ENCODE measurements at regions not wholly inside any gene's neighbourhood (a gene's known extent, or its start where the extent isn't known, plus 50 kb on each side); places are given as distances from the start of the nearest gene placed in this dataset.

- Mint-ChIP-seq H3K36me3 (no peaks in the 10 kb centered on the region), H3K27ac (no peak overlapping the region), H3K4me1 (no peaks in the 10 kb centered on the region), H3K9me3 (peaks cover 1 to 8% (median 4%) of the 10 kb centered on the region in 7 donors), H3K4me3 (no peak overlapping the region), H3K27me3 (ENCODE audit: low read depth in 3 of 3) (no peaks in the 10 kb centered on the region)
- H3K4me1 ChIP-seq (ENCODE audit: control insufficient read depth in 1 of 2, insufficient read depth in 2 of 2, low read length in 2 of 2): no peaks in the 10 kb centered on the region
- DNase-seq: no peak
- H3K27me3 ChIP-seq (ENCODE audit: control insufficient read depth in 2 of 2, insufficient read depth in 2 of 2, low read length in 2 of 2): no peaks in the 10 kb centered on the region
- no peaks in the 10 kb centered on the region for H3K9me3 ChIP-seq (replicated peaks in 1 of 2; ENCODE audit: control insufficient read depth in 1 of 2, insufficient read depth in 1 of 2, low read length in 2 of 2)
- no peaks in the 10 kb centered on the region for H3K79me2 ChIP-seq (ENCODE audit: insufficient read depth, low read length)
- no peak overlapping the region for H3K4me2 ChIP-seq (replicated peaks; ENCODE audit: extremely low read depth, low read length, poor library complexity, severe bottlenecking)
- intact Hi-C loops (cut with micrococcal nuclease): no loop called here
- no peaks in the 10 kb centered on the region for H3K36me3 ChIP-seq (replicated peaks in 1 of 2; ENCODE audit: control insufficient read depth in 1 of 2, insufficient read depth in 2 of 2, low read length in 2 of 2)
- no peak overlapping the region for H3K4me3 ChIP-seq (replicated peaks in 1 of 3; ENCODE audit: low read depth in 2 of 3, low read length in 3 of 3)
- WGBS (ENCODE audit: insufficient coverage): no CpG with 5 or more reads among the region's 1 CpG
- no peaks in the 10 kb centered on the region for H4K20me1 ChIP-seq (ENCODE audit: insufficient read depth, low read length)
- TF ChIP-seq CTCF (IDR thresholded peaks at IDR 0.05): no peak
- no peak overlapping the region for H2AFZ ChIP-seq (ENCODE audit: insufficient read depth, low read depth, low read length, poor library complexity, severe bottlenecking)
- no peak overlapping the region for H3K9ac ChIP-seq (ENCODE audit: insufficient read depth, low read length, poor library complexity, severe bottlenecking)
- no peak overlapping the region for H3K27ac ChIP-seq (ENCODE audit: low read depth in 1 of 2, low read length in 2 of 2)
These were observed 304.5 kb downstream of the SDHAF3 start for GRCh38 chr7:97422046-97422445.

- no peaks in the 10 kb centered on the region for H3K36me3 Mint-ChIP-seq
- DNase-seq: no peak
These were observed 301.9 kb upstream of the TAC1 start for GRCh38 chr7:97430006-97430405.

More at GRCh38 chr7:97430006-97430405, 301.9 kb upstream of the TAC1 start:
- H3K27ac Mint-ChIP-seq: no peak overlapping the region
- Histone ChIP-seq H3K79me2 (ENCODE audit: insufficient read depth, low read length) (no peaks in the 10 kb centered on the region), H3K4me1 (ENCODE audit: control insufficient read depth in 1 of 2, insufficient read depth in 2 of 2, low read length in 2 of 2) (no peaks in the 10 kb centered on the region), H3K9me3 (replicated peaks in 1 of 2; ENCODE audit: control insufficient read depth in 1 of 2, insufficient read depth in 1 of 2, low read length in 2 of 2) (no peaks in the 10 kb centered on the region), H2AFZ (ENCODE audit: insufficient read depth, low read depth, low read length, poor library complexity, severe bottlenecking) (no peak overlapping the region), H3K9ac (ENCODE audit: insufficient read depth, low read length, poor library complexity, severe bottlenecking) (no peak overlapping the region), H3K27ac (ENCODE audit: low read depth in 1 of 2, low read length in 2 of 2) (no peak overlapping the region), H3K4me2 (replicated peaks; ENCODE audit: extremely low read depth, low read length, poor library complexity, severe bottlenecking) (no peak overlapping the region), H3K4me3 (replicated peaks in 1 of 3; ENCODE audit: low read depth in 2 of 3, low read length in 3 of 3) (no peak overlapping the region), H4K20me1 (ENCODE audit: insufficient read depth, low read length) (no peaks in the 10 kb centered on the region), H3K27me3 (ENCODE audit: control insufficient read depth in 2 of 2, insufficient read depth in 2 of 2, low read length in 2 of 2) (no peaks in the 10 kb centered on the region), H3K36me3 (replicated peaks in 1 of 2; ENCODE audit: control insufficient read depth in 1 of 2, insufficient read depth in 2 of 2, low read length in 2 of 2) (no peaks in the 10 kb centered on the region)
- H3K9me3 Mint-ChIP-seq: peaks cover 2 to 12% (median 9%) of the 10 kb centered on the region in 7 donors
- no peak for TF ChIP-seq CTCF (IDR thresholded peaks at IDR 0.05)
- 88% methylated on average over 6 of the region's 9 CpGs for WGBS (ENCODE audit: insufficient coverage)
- H3K4me3 Mint-ChIP-seq: no peak overlapping the region
- no peaks in the 10 kb centered on the region for H3K4me1 Mint-ChIP-seq
- intact Hi-C loops (cut with micrococcal nuclease): no loop called here
- peaks cover 0 to 2% (median 0%) of the 10 kb centered on the region in 3 donors for H3K27me3 Mint-ChIP-seq (ENCODE audit: low read depth in 3 of 3)

Measured in CD14-positive monocyte (primary cell).